ENCODE measurements at regions not wholly inside any gene's neighbourhood (a gene's known extent, or its start where the extent isn't known, plus 50 kb on each side); places are given as distances from the start of the nearest gene placed in this dataset.

- DNase-seq (ENCODE audit: low spot score): no peak
Measured at GRCh38 chr1:235011064-235011598, 117.5 kb downstream of the TOMM20 start.

- DNase-seq (ENCODE audit: low spot score): no peak
Measured at GRCh38 chr1:235009561-235010306, 118.9 kb downstream of the TOMM20 start.

- no peak for DNase-seq (ENCODE audit: low spot score)
Measured at GRCh38 chr1:235009074-235009473, 119.6 kb downstream of the TOMM20 start.

- no peak for DNase-seq (ENCODE audit: low spot score)
Measured at GRCh38 chr1:235008239-235008638, 120.4 kb downstream of the TOMM20 start.

GRCh38 chr1:235006816-235007215 lies 121.8 kb downstream of the TOMM20 start:
- no peak for DNase-seq (ENCODE audit: low spot score)

GRCh38 chr1:235006132-235006721 lies 122.4 kb downstream of the TOMM20 start:
- DNase-seq (ENCODE audit: low spot score): no peak

- no peak for DNase-seq (ENCODE audit: low spot score)
Measured at GRCh38 chr1:235004840-235005391, 123.7 kb downstream of the TOMM20 start.

GRCh38 chr1:235004276-235004675 lies 124.4 kb downstream of the TOMM20 start:
- DNase-seq (ENCODE audit: low spot score): no peak

GRCh38 chr1:235002706-235003300 lies 125.8 kb downstream of the TOMM20 start:
- DNase-seq (ENCODE audit: low spot score): no peak

- DNase-seq (ENCODE audit: low spot score): no peak
Measured at GRCh38 chr1:234999513-234999940, 129.1 kb downstream of the TOMM20 start.

- no peak for DNase-seq (ENCODE audit: low spot score)
Measured at GRCh38 chr1:234997896-234998741, 130.5 kb downstream of the TOMM20 start.

GRCh38 chr1:234997201-234997895 lies 131.3 kb downstream of the TOMM20 start:
- DNase-seq (ENCODE audit: low spot score): no peak

- DNase-seq (ENCODE audit: low spot score): no peak
Measured at GRCh38 chr1:234996245-234996757, 132.3 kb downstream of the TOMM20 start.

GRCh38 chr1:234994436-234995295 lies 134.0 kb downstream of the TOMM20 start:
- no peak for DNase-seq (ENCODE audit: low spot score)

GRCh38 chr1:234992065-234992464 lies 136.6 kb downstream of the TOMM20 start:
- no peak for DNase-seq (ENCODE audit: low spot score)

GRCh38 chr1:234990874-234991801 lies 137.5 kb downstream of the TOMM20 start:
- no peak for DNase-seq (ENCODE audit: low spot score)

- DNase-seq (ENCODE audit: low spot score): no peak
Measured at GRCh38 chr1:234990328-234990675, 138.3 kb downstream of the TOMM20 start.

- no peak for DNase-seq (ENCODE audit: low spot score)
Measured at GRCh38 chr1:234989479-234990327, 138.9 kb downstream of the TOMM20 start.
